Tibial nerve (tissue), 4 donors: ENCODE measurements at regions not wholly inside any gene's neighbourhood (a gene's known extent, or its start where the extent isn't known, plus 50 kb on each side); places are given as distances from the start of the nearest gene placed in this dataset.

Experiments
- EP300 ChIP-seq, 2 donors: sonication (generic); formaldehyde crosslinking; IDR thresholded peaks; one replicate each; pipeline ENCODE4 v1.6.1; 2017; ENCODE audit warnings: antibody characterized with exemption in 2 of 2, mild to moderate bottlenecking in 1 of 2
- POLR2A ChIP-seq, 2 donors: fragments of 450-650 bp; IDR thresholded peaks; one replicate each; pipeline ENCODE4 v1.6.1; 2017; ENCODE audit warnings: antibody characterized with exemption in 2 of 2, mild to moderate bottlenecking in 2 of 2, moderate library complexity in 2 of 2
- TF ChIP-seq, protein P1 (sequence below), 5 experiments: fragments of 200-600 bp in 3 of 5; fragments of 450-650 bp in 2 of 5; sonication (generic) in 3 of 5; IDR thresholded peaks; one replicate each; pipeline ENCODE4 v1.5.1; 2016 to 2019; ENCODE audit warnings: antibody characterized with exemption in 5 of 5, mild to moderate bottlenecking in 3 of 5, moderate library complexity in 2 of 5

DNA sequence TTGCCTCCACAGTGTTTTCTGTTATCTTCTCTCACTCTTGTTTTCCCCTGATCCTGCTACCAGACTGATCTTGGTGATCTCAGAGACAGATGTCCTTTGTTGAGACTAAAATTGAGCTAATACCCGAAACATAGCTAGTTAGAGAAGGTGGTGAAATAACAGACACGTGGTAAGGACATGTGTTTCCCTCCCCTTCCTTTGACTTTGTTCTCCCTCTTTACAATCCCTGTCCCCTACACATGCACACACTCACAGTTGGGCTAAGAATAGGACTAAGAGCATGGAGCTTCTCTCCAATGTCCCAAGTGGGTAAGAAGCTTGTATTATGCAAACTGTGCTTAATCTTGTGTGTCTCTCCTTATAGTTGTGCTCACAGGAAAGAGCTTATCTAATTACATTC, 1603.0 kb upstream of the C9orf72 start:
- TF ChIP-seq, protein P1, sequence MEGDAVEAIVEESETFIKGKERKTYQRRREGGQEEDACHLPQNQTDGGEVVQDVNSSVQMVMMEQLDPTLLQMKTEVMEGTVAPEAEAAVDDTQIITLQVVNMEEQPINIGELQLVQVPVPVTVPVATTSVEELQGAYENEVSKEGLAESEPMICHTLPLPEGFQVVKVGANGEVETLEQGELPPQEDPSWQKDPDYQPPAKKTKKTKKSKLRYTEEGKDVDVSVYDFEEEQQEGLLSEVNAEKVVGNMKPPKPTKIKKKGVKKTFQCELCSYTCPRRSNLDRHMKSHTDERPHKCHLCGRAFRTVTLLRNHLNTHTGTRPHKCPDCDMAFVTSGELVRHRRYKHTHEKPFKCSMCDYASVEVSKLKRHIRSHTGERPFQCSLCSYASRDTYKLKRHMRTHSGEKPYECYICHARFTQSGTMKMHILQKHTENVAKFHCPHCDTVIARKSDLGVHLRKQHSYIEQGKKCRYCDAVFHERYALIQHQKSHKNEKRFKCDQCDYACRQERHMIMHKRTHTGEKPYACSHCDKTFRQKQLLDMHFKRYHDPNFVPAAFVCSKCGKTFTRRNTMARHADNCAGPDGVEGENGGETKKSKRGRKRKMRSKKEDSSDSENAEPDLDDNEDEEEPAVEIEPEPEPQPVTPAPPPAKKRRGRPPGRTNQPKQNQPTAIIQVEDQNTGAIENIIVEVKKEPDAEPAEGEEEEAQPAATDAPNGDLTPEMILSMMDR (IDR thresholded peaks at IDR 0.05), result no peak
- no peak for TF ChIP-seq POLR2A (IDR thresholded peaks at IDR 0.05)
- TF ChIP-seq EP300 (IDR thresholded peaks at IDR 0.05), result no peak
